CD4-positive, alpha-beta T cell treated with Interleukin-4 for 4 hours (primary cell): ENCODE measurements at regions not wholly inside any gene's neighbourhood (a gene's known extent, or its start where the extent isn't known, plus 50 kb on each side); places are given as distances from the start of the nearest gene placed in this dataset.

ENCODE experiments used
- DNase-seq: peaks from one replicate; pipeline ENCODE4 v3.0.0-alpha.2; 2020

DNA sequence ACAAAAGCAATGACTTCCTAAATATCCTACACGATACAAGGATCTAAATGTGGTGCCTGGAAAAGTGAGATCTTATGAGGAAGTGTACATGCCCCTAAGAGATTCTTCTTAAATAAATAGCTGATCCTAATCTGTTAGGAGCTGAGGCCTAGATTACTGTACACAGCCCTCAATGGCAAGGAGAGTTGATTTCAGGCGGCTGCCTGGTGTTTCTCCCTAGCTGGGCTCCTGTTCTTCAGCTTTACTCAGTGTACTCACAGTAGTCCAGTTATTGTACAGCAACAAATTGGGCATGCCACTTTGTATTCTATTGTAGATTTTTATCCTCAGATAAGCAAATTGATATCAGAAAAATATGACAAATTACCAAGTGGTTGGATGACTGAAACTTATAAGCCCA lies 358.2 kb upstream of the PDGFD start:
- no peak for DNase-seq

DNA sequence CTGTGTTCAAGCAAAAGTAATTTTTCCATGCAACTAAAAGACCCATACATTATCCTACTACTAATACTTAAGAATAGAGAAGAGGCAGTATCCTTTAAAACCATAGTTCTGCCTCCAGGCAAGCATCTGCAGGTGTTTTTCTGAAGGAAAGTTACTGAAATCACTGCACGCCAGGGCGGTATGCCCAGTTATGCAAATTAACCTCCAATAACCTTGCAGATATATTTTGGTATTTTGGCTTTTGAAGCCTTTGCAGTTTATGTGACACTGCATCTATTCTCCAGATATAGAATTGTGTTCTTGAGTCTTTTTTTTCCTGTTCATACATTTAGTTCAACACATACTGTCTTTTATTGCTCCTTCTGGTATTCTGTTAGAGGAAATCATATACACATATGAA lies 346.2 kb upstream of the PDGFD start:
- no peak for DNase-seq

DNA sequence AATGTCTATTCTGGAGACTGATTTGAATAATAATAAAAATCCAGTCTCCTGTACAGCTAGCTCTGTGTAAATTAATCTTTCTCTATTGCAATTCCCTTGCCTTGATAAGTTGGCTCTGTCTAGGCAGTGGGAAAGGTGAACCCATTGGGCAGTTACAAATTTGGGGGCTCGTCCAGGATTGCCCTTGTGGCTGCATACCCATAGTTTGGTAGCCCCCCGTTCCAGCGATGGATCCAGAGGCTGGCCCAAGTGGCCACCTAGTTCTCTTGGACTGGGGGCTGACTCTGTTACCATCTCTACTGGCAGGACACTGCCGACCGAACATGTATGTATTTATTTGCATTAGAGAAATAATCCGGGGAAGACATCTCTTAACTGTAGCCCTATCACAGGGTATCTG lies 326.2 kb upstream of the PDGFD start:
- DNase-seq = no peak

DNA sequence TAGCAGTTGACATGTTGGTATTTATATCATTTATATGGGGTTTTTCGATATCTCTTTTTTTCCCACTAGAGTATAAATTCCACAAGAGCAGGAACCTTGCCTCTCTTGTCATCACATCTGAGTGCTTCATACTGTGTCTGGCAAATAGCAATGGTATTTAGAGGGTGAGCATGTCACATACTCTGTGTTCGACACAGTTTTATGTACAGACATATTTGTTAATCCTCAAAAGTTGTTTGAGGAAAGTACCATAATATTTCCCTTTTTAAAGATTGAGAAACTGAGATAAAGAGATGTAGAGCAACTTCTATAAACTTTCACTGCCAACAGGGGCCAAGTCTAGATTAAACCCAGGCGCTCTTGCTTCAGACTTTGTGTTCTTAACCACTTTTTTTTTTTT lies 324.6 kb upstream of the PDGFD start:
- DNase-seq = no peak

DNA sequence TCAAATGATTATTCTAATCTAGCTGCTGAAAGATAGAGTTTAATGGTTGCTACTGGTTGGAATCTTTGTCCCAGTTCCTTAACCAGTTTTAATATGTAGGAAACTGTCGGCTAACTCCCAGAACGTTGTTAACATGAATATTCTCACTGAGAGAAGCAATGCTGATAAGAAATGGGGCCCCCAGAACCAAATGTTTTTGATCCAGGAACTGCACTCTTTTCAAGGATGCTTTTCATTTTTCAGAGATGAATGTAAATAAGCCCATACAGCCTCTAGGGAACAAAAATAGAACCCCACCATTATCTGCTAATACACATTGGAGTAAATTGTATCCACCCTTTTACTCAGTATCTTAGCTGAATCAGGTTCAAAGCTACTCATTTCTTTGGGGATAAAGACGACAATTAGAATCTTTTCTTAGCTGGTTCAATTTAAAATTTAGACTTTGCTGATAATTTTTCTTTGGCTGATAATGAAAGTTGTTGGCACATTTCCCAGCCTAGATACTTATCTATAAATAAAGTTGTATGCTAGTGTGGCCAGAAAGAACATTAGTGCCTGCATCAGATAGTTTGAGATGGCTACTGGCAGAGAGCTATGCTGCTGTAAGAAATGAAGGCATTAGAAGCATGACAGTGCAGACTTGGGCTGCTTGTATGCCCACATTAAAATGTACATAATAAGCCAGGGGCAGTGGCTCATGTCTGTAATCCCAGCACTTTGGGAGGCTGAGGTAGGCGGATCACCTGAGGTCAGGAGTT lies 323.3 kb upstream of the PDGFD start:
- DNase-seq = no peak

DNA sequence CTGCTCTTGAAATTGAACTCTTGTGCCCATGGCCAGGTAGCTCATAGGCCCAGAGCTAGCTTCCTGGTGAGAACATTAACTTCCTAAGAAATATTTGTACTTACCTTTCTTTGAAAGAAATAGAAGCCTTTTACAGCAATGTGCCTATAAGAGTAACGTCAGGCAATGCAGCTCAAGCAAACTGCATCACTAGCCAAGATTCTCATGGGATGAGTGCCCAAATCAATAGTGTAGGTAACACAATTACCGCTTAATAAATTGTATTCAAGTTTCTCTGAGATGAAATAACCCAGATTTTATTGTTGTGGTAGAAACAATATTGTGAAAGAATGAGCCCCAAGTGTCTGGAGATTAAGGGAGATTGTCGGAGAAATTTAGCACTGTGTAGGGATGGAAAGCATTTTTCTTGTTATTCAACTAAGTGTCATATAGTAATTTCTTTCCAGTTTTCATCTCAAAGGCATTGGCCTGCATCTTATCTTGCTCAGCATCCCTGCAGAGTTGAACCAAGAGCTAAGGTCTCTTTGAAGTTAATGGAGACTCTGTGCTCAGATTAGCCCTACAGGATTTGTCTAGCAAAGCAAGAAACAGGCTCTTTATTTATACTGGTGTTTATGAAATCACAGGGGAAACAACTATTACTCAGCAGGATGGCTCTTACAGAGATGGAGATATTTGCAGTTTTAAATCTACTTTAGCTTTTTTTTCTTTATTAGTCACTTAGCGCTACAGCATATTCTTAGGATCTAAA lies 321.0 kb upstream of the PDGFD start:
- DNase-seq = no peak

DNA sequence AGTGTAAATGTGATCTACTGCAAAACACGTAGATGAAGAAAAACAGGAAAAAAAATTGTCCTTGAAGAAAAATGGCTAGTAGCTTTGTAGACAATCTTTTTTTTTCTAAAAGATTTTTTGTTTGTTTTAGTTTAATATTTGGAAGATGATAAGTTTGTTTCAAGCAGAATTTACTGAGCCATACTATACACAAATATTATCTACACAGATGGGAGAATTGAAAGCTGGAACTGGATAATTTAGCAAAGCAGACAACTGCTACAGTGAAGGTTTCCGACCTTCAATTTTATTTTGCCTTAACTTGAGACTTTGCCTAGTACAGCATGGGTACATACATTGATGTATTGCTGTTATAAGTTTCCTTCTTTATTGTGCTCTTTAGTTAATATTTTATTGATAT lies 313.0 kb upstream of the PDGFD start:
- DNase-seq = no peak

DNA sequence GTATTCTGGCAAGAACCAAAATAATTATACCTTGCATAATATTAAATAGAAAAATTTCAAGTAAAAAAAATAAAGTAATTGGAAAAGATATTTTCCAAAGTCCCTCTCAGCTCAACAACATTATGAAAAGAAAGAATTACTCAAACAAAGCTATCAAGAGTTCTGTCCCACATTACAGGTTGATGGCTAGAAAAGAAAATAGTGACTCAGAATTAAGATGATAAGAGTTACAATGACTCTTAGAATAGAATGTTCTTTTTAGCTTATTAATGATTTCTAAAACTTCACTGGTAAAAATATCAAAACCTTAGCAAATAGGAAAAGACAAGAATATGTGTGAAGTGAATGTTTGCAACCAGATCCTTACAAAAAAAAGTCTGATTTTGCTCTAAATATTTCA lies 312.5 kb upstream of the PDGFD start:
- DNase-seq = no peak

DNA sequence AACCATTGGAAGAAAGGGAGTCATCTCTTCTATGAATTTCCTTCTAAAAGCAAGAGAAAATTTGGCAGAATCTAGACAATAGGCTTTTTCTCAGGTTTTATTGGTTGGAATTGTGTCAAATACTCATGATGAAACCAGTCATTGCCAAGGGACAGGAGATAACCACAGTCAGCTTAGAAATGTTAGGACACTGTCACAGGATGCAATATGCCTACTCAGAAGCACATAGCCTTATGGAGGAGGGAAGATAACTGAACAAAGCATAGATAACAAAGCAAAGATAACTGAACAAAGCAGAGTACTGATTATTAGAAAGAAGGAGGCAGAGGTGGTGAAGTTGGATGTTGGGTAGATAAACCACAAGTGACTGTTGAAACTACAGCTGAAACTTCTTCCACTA lies 303.5 kb upstream of the PDGFD start:
- no peak for DNase-seq

DNA sequence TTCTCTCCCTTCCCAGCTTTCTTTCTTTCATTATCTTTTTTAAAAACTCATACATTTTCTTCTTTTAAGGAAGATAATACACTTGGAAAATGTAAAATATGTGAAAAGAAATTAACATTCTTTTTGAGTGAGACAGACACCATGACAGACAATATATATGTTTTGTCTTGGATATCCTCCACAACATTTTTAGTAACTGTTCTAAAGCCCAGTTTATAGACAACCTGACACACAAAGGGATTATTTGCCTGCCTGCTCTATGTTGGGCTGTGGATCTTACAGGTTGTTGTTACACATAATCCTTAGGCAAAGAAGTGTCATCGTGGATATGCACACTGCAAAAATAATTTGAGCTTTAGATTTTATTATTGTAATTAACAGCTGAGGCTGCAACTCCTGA lies 301.4 kb upstream of the PDGFD start:
- DNase-seq = no peak

DNA sequence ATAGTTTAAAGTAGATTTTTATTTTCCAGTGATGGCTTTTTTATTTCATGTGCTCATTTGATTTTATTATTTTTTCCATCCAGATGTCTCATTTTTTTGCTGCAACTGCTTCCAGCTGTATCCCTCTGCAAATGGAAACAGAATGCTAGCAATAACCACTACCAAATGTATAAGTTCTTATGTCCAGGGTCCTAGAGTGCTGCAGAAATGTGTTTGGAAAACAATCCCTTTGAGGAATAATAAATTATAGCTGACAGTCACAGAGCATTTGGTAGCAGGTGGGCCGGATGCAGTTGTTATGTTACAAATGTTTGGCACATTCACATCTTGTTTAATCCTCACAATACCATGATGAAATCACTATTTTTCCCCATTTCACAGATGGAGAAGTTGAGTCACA lies 300.7 kb upstream of the PDGFD start:
- DNase-seq = no peak

DNA sequence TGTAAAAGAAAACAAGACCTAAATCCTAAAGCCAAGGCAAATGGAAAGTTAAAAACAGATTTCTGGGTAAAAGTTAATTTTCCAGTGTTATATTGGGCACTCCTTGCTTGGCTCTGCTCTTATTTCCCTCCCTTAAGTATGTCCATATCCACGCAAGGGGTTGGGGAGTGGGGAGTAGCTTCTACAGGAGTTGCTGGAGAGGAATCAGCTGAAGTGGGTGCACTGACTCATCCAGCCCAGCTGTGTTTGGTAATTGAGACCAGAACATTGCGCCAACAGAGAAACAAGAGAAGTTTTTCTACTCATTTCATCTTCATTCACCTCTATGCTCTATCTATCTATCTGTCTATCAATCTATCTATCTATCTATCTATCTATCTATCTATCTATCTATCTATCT lies 298.4 kb upstream of the PDGFD start:
- no peak for DNase-seq

DNA sequence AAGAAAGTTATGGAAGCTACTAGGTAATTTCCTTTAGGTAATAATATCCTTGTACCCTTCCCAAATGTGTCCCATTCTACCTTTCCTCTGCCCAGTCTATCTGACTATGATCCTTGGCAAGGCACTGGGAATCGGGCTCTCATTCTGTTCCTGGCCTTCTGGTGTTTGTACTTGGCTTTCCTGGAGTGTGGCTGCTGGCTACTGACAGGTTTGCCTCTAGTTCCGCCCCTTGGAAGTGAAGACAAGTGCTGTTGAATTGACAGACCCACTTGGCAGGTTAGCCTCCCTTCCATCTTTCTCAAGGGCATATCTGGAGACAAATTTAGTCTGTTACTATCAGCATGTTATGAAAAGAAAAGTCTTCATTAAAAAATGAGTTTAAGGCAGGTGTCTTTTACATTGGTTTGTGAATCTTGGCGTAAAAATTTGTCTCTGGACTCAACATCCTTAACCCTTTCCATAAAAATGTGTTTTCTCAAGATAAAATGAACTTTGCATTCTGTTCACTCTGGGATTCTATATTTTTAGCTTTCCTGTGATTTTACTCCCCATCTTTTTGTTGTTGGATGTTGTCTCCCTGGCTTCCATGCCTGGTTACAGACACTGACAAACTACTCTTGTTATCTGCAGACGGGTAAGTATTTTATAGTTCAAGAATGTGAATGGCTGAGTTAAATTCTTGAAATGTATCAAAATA lies 287.4 kb upstream of the PDGFD start:
- no peak for DNase-seq

DNA sequence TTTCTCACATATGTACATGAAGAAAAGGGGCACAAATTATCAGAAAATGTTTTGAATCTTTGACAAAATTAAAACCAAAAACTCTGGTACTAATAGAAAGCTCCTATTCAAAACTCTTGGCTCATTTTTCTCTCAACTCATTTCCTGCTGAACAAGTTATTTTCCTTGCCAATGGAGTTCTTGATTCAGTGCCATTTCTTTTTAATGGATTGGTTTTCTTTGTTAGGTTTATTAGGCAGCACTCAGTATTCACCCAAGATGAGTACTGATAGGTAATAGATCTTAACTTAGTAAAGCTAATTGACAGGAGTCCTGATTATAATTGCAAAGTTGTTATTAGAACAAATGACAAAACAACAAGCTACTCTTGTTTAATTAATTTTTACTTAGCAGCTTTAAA lies 279.4 kb upstream of the PDGFD start:
- no peak for DNase-seq

DNA sequence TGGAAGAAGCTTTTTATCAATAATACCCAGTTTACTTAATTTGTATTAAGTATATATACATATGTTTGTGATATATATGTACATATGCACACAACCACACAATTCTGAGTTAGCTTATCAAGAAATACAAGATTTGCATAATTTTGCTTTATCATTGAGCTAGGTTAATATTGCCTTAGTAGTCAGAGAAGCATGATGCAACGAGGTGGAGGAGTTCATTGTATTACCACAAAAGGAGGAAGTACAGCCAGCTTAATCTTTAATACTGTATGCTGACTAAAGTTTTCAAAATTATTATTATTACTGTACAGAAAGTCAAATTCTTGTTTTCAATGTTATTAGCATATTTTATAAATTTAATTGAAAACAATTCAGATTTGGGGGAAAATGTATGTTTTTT lies 278.4 kb upstream of the PDGFD start:
- DNase-seq = no peak

DNA sequence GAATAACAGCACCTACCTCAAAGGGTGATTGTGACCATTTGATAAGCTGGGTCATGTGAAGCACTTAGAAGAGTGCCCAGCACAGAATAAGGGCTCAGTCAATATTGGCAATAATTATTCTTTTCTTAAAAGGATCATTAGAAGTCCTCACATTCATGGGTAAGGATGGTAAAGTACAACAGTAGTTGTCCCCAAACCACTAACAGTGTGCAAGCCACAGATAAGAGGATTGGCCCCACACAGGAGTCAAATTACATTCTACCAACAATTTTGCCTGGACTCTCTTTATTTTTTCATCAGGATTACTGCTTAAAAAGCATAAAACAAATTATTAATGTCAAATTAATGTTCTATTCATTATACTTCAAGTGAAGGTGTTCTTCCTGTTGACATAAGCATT lies 271.5 kb upstream of the PDGFD start:
- DNase-seq = no peak

DNA sequence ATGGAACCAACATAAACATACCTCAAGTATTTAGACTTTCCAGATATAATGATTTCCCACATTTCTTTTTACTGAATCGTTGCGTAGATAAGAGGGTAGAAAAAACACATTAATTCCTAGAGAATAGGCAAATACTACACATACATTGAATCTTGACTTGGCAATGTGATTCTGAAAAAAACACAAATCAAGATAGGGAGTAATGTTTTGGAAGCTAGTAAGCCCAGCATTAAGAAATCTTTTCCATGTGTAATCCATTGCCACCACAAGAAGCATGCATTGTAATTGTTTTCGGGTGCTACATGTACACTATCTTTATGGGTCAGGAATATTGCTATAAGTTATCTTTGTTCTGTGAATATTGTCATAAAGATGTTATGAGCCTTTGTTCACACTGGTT lies 269.8 kb upstream of the PDGFD start:
- no peak for DNase-seq

DNA sequence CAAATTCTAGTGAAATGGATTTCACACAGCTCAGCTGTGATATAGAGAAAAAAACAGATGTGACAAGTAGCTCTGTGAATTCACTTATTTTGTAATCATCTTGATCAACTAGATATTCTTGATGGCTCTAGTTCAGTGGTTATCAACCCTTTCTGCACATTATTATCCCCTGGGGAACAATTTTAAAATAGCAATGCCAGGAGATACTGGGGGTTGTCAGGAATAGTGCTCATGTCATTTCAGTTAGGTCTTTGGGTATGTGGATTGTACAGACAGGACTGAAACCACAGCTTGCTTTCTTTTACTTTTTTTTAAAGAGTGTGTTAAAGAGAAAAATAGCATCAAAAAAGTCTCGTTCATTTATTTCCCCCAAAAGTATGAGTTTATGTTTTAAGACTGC lies 269.0 kb upstream of the PDGFD start:
- no peak for DNase-seq

DNA sequence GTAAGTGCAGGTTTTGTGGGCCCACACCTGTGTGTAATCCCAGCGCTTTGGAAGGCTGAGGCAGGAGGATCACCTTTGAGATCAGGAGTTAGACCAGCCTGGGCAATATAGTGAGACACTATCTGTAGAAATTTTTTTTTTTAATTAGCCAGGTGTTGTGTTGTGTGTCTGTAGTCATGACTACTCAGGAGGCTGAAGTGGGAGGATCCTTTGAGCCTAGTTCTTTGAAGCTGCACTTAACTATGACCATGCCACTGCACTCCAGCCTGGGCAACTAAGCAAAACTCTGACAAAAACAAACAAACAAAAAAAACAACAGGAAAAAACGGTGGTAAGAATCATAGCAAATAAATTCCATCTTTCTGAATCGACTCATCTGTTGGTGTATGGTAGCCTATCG lies 268.6 kb upstream of the PDGFD start:
- no peak for DNase-seq

DNA sequence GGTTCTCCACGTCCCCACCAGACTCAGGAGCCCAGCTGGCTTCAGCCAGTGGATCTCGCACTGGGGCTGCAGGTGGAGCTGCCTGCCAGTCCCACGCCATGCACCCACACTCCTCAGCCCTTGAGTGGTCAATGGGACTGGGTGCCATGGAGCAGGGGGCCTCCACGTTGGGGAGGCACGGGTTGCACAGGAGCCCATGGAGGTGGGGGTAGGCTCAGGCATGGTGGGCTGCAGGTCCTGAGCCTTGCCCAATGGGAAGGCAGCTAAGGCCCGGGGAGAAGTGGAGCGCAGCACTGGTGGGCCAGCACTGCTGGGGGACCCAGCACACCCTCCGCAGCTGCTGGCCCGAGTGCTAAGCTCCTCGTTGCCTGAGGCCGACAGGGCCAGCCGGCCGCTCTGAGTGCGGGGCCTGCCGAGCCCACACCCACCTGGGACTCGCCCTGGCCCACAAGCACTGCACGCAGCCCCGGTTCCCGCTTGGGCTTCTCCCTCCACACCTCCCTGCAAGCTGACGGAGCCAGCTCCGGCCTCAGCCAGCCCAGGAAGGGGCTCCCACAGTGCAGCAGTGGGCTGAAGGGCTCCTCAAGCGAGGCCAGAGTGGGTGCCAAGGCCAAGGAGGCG lies 258.5 kb upstream of the PDGFD start:
- no peak for DNase-seq

DNA sequence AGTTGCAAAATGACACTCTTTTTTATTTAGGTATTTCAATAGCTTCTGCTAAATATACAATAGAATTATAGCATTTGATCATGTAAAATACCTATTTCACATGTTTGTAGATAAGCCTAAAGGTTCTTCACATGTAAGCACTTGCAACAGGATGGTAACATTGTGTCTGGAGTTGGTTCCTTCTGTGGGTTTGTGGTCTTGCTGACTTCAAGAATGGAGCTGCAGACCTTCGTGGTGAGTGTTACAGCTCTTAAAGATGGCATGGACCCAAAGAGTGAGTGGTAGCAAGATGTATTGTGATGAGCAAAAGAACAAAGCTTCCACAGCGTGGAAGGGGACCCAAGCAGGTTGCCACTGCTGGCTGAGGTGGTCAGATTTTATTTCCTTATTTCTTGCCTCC lies 246.4 kb upstream of the PDGFD start:
- DNase-seq = no peak

DNA sequence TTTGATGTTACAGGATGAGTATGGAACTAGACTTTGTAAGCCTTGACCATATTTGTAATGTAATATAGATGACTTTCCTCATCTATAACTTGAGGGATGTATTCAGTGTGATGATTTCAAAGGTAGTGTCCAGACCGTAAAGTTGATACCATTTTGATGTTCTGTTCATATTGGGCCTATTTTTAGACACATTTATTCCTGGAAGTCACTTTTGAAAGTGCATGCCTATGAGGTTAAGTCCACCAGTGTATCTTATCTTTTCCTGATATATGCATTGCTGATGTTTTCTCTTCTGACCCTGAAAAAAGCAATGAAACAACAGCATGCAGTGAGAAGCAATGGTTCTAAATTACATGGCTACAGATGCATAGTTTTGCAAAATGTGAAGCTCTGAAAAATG lies 244.7 kb upstream of the PDGFD start:
- DNase-seq = no peak

DNA sequence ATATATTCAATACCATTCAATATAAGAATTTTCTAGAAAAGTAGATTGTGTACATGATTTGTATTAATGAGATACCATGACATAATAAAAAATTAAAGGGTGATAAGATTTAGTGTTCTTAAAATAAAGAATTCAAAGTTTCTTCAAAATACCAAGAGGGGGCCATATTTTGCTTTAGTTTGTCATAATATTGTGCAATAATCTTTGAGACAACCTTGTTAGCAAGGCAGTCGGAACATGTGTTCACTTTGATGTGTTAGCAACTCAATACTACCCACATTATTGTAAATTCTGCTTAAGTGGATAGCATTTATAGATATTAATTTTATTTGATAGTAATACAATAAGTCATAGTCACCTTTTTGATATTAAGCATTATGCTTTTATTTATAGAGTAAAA lies 241.3 kb upstream of the PDGFD start:
- no peak for DNase-seq
